IMR-90 (cell line): ENCODE measurements at regions not wholly inside any gene's neighbourhood (a gene's known extent, or its start where the extent isn't known, plus 50 kb on each side); places are given as distances from the start of the nearest gene placed in this dataset.

Source experiments
- ATAC-seq: fragments of 200-7000 bp; cut with Tn5 transposase; 2 replicates; pipeline ENCODE4 v1.9.1; 2020; ENCODE audit warnings: low read depth, mild to moderate bottlenecking, moderate library complexity
- BruUV-seq: library from RNA; stranded (reverse); fragments of 400-500 nt; replicated peaks from 2 replicates; lab custom pipeline; 2021; lab: Mats Ljungman, UMichigan
- CTCF ChIA-PET: fragments of 300-600 bp; formaldehyde crosslinking; extraction: SDS; loops from one replicate; lab custom pipeline; 2021; ENCODE audit warnings: antibody characterized with exemption; lab: Yijun Ruan, JAX
- POLR2A ChIA-PET: fragments of 300-600 bp; sonication (Branson Sonifier 250); formaldehyde crosslinking; loops from one replicate; lab custom pipeline; 2022; ENCODE audit warnings: antibody characterized with exemption; ENCODE audit not compliant: unreplicated experiment; lab: Charles Lee
- DNase-seq: peaks from one replicate; pipeline ENCODE4 v3.0.0; 2013
- H2AFZ ChIP-seq: replicated peaks from 2 replicates; pipeline ENCODE3; 2013; ENCODE audit warnings: low read length, mild to moderate bottlenecking; ENCODE audit not compliant: poor library complexity
- H2AK5ac ChIP-seq: 2 replicates; pipeline ENCODE4 v1.6.1; 2013; ENCODE audit warnings: low read depth, low read length, inconsistent platforms
- H2AK9ac ChIP-seq: replicated peaks from 2 replicates; pipeline ENCODE3; 2013; ENCODE audit warnings: mild to moderate bottlenecking, low read depth, low read length, moderate library complexity; ENCODE audit not compliant: poor library complexity
- H2BK120ac ChIP-seq: 2 replicates; pipeline ENCODE4 v1.6.1; 2013; ENCODE audit warnings: low read depth, low read length, inconsistent platforms
- H2BK15ac ChIP-seq: 3 replicates; pipeline ENCODE4 v1.6.1; 2013; ENCODE audit warnings: low read depth, low read length, inconsistent platforms
- H2BK20ac ChIP-seq: 2 replicates; pipeline ENCODE4 v1.6.1; 2013; ENCODE audit warnings: low read depth, mild to moderate bottlenecking, inconsistent platforms, low read length, moderate library complexity
- H2BK5ac ChIP-seq: 2 replicates; pipeline ENCODE4 v1.6.1; 2013; ENCODE audit warnings: mild to moderate bottlenecking, low read depth, low read length, inconsistent platforms; ENCODE audit not compliant: poor library complexity, severe bottlenecking
- H3K14ac ChIP-seq: replicated peaks from 2 replicates; pipeline ENCODE4 v1.6.1; 2013; ENCODE audit warnings: low read depth, low read length, inconsistent platforms
- H3K18ac ChIP-seq: 2 replicates; pipeline ENCODE4 v1.6.1; 2013; ENCODE audit warnings: low read depth, low read length, control low read depth
- H3K23ac ChIP-seq: 2 replicates; pipeline ENCODE4 v1.6.1; 2013; ENCODE audit warnings: low read depth, low read length, inconsistent platforms
- H3K27ac ChIP-seq: 2 replicates; pipeline ENCODE4 v1.5.1; 2013; ENCODE audit warnings: mild to moderate bottlenecking, control low read depth, low read length; ENCODE audit not compliant: insufficient read depth
- H3K27me3 ChIP-seq: 2 replicates; pipeline ENCODE4 v1.6.1; 2013; ENCODE audit warnings: low read length; ENCODE audit not compliant: control insufficient read depth, insufficient read depth
- H3K36me3 ChIP-seq: 2 replicates; pipeline ENCODE4 v1.6.1; 2013; ENCODE audit warnings: low read length, mixed read lengths; ENCODE audit not compliant: control insufficient read depth, insufficient read depth
- H3K4ac ChIP-seq: 2 replicates; pipeline ENCODE4 v1.6.1; 2013; ENCODE audit warnings: low read depth, low read length, inconsistent platforms
- H3K4me1 ChIP-seq: 2 replicates; pipeline ENCODE4 v1.6.1; 2013; ENCODE audit warnings: low read length, mixed read lengths; ENCODE audit not compliant: control insufficient read depth, insufficient read depth
- H3K4me2 ChIP-seq: 2 replicates; pipeline ENCODE4 v1.6.1; 2013; ENCODE audit warnings: low read depth, mild to moderate bottlenecking, control low read depth, low read length, moderate library complexity
- H3K4me3 ChIP-seq: 2 replicates; pipeline ENCODE4 v1.5.1; 2013; ENCODE audit warnings: low read depth, mild to moderate bottlenecking, control low read depth, low read length, moderate library complexity; ENCODE audit not compliant: insufficient read depth
- H3K56ac ChIP-seq: 2 replicates; pipeline ENCODE4 v1.6.1; 2013; ENCODE audit warnings: low read length, inconsistent platforms; ENCODE audit not compliant: insufficient read depth; ENCODE audit errors: extremely low read depth
- H3K79me1 ChIP-seq, 2 experiments: 2 replicates each; pipeline ENCODE4 v1.6.1; 2013; ENCODE audit warnings: low read length in 2 of 2, inconsistent platforms in 1 of 2, low read depth in 1 of 2
- H3K9ac ChIP-seq: 2 replicates; pipeline ENCODE4 v1.6.1; 2013; ENCODE audit warnings: low read depth, low read length, control low read depth
- H3K9me1 ChIP-seq: 2 replicates; pipeline ENCODE4 v1.6.1; 2013; ENCODE audit warnings: low read length, inconsistent platforms; ENCODE audit not compliant: insufficient read depth
- H3K9me3 ChIP-seq: 2 replicates; pipeline ENCODE4 v1.6.1; 2013; ENCODE audit warnings: low read length; ENCODE audit not compliant: control insufficient read depth, insufficient read depth
- H4K20me1 ChIP-seq: 2 replicates; pipeline ENCODE4 v1.6.1; 2013; ENCODE audit warnings: low read length, inconsistent platforms; ENCODE audit not compliant: insufficient read depth
- H4K5ac ChIP-seq: 2 replicates; pipeline ENCODE4 v1.6.1; 2013; ENCODE audit warnings: mild to moderate bottlenecking, low read depth, low read length, control low read depth
- H4K8ac ChIP-seq, 2 experiments: 2 replicates each; pipeline ENCODE4 v1.6.1; 2013; ENCODE audit warnings: low read depth in 2 of 2, low read length in 2 of 2, control low read depth in 1 of 2, inconsistent platforms in 1 of 2
- H4K91ac ChIP-seq: 2 replicates; pipeline ENCODE4 v1.6.1; 2013; ENCODE audit warnings: low read depth, low read length, inconsistent platforms; ENCODE audit not compliant: insufficient read depth
- FOS ChIP-seq: fragments of 150-350 bp; IDR thresholded peaks from 2 replicates; pipeline ENCODE4 v1.6.1; 2016; ENCODE audit warnings: low read depth, low read length
- MXI1 ChIP-seq: IDR thresholded peaks from 2 replicates; pipeline ENCODE4 v1.6.1; 2012; ENCODE audit warnings: low read depth, mild to moderate bottlenecking, low read length, moderate library complexity, borderline replicate concordance
- NFE2L2 ChIP-seq: fragments of 150-350 bp; IDR thresholded peaks from 2 replicates; pipeline ENCODE4 v1.6.1; 2016; ENCODE audit warnings: low read depth, mild to moderate bottlenecking, low read length
- POLR2A ChIP-seq: IDR thresholded peaks from 2 replicates; pipeline ENCODE4 v1.6.1; 2012; ENCODE audit warnings: mild to moderate bottlenecking, low read depth, low read length
- RCOR1 ChIP-seq: IDR thresholded peaks from 2 replicates; pipeline ENCODE4 v1.6.1; 2012; ENCODE audit warnings: mild to moderate bottlenecking, low read length, improper control_type of control experiment; ENCODE audit not compliant: insufficient replicate concordance
- SMC3 ChIP-seq: fragments of 150-350 bp; IDR thresholded peaks from 2 replicates; pipeline ENCODE4 v1.6.1; 2016; ENCODE audit warnings: low read depth, mild to moderate bottlenecking, antibody characterized with exemption, low read length, moderate library complexity
- WGBS, 2 experiments: methylation state at CpG; one replicate each; pipeline versions ENCODE4 v1.1.5 to v1.1.7; 2013; ENCODE audit warnings: missing lambda C conversion rate in 2 of 2; ENCODE audit not compliant: insufficient read length in 1 of 2; ENCODE audit errors: extremely low coverage in 2 of 2; 5-methylcytosine and 5-hydroxymethylcytosine counted together
- dilution Hi-C: fragments of 300-500 bp; cut with HindIII; formaldehyde crosslinking; loops from one replicate; pipeline ENCODE4 v1.14.3; 2018; ENCODE audit warnings: low sequenced_read_pairs; ENCODE audit not compliant: unreplicated experiment
- in situ Hi-C: fragments of 300-500 bp; cut with MboI; formaldehyde crosslinking; loops from 3 replicates; pipeline ENCODE4 v1.14.3; 2019; ENCODE audit warnings: low sequenced_read_pairs, inconsistent platforms, mixed read lengths
- intact Hi-C: fragments of 100-400 bp; cut with micrococcal nuclease; formaldehyde crosslinking; loops from 2 replicates; pipeline ENCODE4 v1.10.0; 2022
- TF ChIP-seq, protein P1 (sequence below): fragments of 150-350 bp; IDR thresholded peaks from 2 replicates; pipeline ENCODE4 v1.6.1; 2016; ENCODE audit warnings: low read depth, mild to moderate bottlenecking, low read length, moderate library complexity, borderline replicate concordance
- TF ChIP-seq, protein P2 (sequence below): fragments of 150-350 bp; IDR thresholded peaks from 2 replicates; pipeline ENCODE4 v1.6.1; 2017; ENCODE audit warnings: mild to moderate bottlenecking, antibody characterized with exemption, low read length, low read depth

DNA sequence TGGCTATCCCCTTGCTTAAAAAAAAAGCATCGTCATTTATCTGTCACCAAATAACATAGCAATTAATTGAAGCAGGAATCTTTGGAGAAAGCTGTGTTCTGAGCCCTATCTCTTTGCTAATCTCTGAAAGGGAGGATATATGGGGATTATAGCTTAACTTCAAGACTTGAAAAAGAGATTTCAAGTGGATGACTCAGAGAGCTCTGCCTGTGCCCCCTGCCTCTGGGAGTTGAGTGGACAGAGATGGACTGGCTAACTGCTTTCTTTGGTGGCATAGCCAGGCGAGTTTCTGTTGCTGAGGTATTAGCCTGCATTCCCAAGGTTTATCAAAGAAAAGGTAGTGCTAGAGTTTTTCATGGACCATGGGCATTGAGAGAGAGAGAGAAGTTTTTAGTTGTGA, 91.6 kb downstream of the DDIT4L start:
- no peaks in the 10 kb centered on the region for H3K36me3 ChIP-seq
- no peak overlapping the region for H2BK20ac ChIP-seq
- in situ Hi-C loops = no loop called here
- H4K5ac ChIP-seq = no peak overlapping the region
- H2AK9ac ChIP-seq = no peak overlapping the region
- no CpG with 5 or more reads among the region's 2 CpGs for WGBS, 2 experiments
- DNase-seq (no peak), ATAC-seq (no peak)
- H3K9me3 ChIP-seq = no peaks in the 10 kb centered on the region
- H2BK5ac ChIP-seq = no peak overlapping the region
- H4K20me1 ChIP-seq = no peaks in the 10 kb centered on the region
- no peak overlapping the region for H3K4ac ChIP-seq
- H2AK5ac ChIP-seq = no peak overlapping the region
- no peak overlapping the region for H4K91ac ChIP-seq
- H3K4me2 ChIP-seq = no peak overlapping the region
- no peak overlapping the region for H4K8ac ChIP-seq
- peaks cover under 1% of the 10 kb centered on the region for H3K4me1 ChIP-seq
- H3K18ac ChIP-seq = no peak overlapping the region
- no peaks in the 10 kb centered on the region for H3K79me1 ChIP-seq
- dilution Hi-C loops = no loop called here
- intact Hi-C loops = loop anchor here (5.0 to 10.0 kb wide), 3 partner anchors 101 to 1636 kb away; no protein-coding TSS in a partner anchor
- no peak overlapping the region for H3K9ac ChIP-seq
- no peak overlapping the region for H2BK15ac ChIP-seq
- H2BK120ac ChIP-seq = no peak overlapping the region
- H3K27ac ChIP-seq = no peak overlapping the region
- ChIA-PET CTCF (no interaction called here), POLR2A (no interaction called here)
- no peak overlapping the region for H3K14ac ChIP-seq
- no peak overlapping the region for H3K23ac ChIP-seq
- H2AFZ ChIP-seq = no peak overlapping the region
- TF ChIP-seq, protein P1, sequence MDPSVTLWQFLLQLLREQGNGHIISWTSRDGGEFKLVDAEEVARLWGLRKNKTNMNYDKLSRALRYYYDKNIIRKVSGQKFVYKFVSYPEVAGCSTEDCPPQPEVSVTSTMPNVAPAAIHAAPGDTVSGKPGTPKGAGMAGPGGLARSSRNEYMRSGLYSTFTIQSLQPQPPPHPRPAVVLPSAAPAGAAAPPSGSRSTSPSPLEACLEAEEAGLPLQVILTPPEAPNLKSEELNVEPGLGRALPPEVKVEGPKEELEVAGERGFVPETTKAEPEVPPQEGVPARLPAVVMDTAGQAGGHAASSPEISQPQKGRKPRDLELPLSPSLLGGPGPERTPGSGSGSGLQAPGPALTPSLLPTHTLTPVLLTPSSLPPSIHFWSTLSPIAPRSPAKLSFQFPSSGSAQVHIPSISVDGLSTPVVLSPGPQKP = no peak
- no peak for TF ChIP-seq POLR2A
- TF ChIP-seq, protein P2, sequence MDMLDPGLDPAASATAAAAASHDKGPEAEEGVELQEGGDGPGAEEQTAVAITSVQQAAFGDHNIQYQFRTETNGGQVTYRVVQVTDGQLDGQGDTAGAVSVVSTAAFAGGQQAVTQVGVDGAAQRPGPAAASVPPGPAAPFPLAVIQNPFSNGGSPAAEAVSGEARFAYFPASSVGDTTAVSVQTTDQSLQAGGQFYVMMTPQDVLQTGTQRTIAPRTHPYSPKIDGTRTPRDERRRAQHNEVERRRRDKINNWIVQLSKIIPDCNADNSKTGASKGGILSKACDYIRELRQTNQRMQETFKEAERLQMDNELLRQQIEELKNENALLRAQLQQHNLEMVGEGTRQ = no peak
- TF ChIP-seq SMC3 = no peak
- TF ChIP-seq NFE2L2 = no peak
- no peak for TF ChIP-seq RCOR1
- no peak for TF ChIP-seq FOS
- TF ChIP-seq MXI1 = no peak
- H3K27me3 ChIP-seq = no peaks in the 10 kb centered on the region; the same call in 1 of the 2 replicates
- no TSS peak for BruUV-seq
- no peak overlapping the region for H3K4me3 ChIP-seq
- H3K56ac ChIP-seq = no peak overlapping the region
- no peaks in the 10 kb centered on the region for H3K9me1 ChIP-seq
